Small intestine (tissue), 7 donors: ENCODE measurements at regions not wholly inside any gene's neighbourhood (a gene's known extent, or its start where the extent isn't known, plus 50 kb on each side); places are given as distances from the start of the nearest gene placed in this dataset.

Source experiments
- DNase-seq, 2 donors: peaks; one replicate each; pipeline versions ENCODE4 v3.0.0 to v3.0.0-alpha.2; 2013
- FAIRE-seq: peaks from 2 replicates; lab custom pipeline; 2012; peaks lifted over from hg19 to GRCh38; lab: Jason Lieb, UNC
- H3K27ac ChIP-seq, 3 donors: one replicate each; pipeline ENCODE4 v1.5.1; 2013; ENCODE audit warnings: low read length in 2 of 3, mild to moderate bottlenecking in 2 of 3, control low read depth in 1 of 3, inconsistent platforms in 1 of 3, low read depth in 1 of 3, moderate library complexity in 1 of 3
- H3K27me3 ChIP-seq, 3 donors: one replicate each; pipeline ENCODE4 v1.6.1; 2013; ENCODE audit warnings: low read length in 3 of 3, inconsistent platforms in 1 of 3; ENCODE audit not compliant: control insufficient read depth in 3 of 3, insufficient read depth in 3 of 3
- H3K36me3 ChIP-seq, 3 donors: one replicate each; pipeline ENCODE4 v1.6.1; 2013; ENCODE audit warnings: low read length in 3 of 3, inconsistent platforms in 1 of 3, low read depth in 1 of 3, mild to moderate bottlenecking in 1 of 3, moderate library complexity in 1 of 3; ENCODE audit not compliant: control insufficient read depth in 3 of 3, insufficient read depth in 2 of 3
- H3K4me1 ChIP-seq, 3 donors: one replicate each; pipeline ENCODE4 v1.6.1; 2013; ENCODE audit warnings: low read length in 2 of 3, inconsistent platforms in 1 of 3, low read depth in 1 of 3, mild to moderate bottlenecking in 1 of 3, moderate library complexity in 1 of 3; ENCODE audit not compliant: control insufficient read depth in 3 of 3, insufficient read depth in 2 of 3
- H3K4me3 ChIP-seq, 3 donors: one replicate each; pipeline ENCODE4 v1.5.1; 2013; ENCODE audit warnings: low read length in 3 of 3, control low read depth in 1 of 3, inconsistent platforms in 1 of 3, low read depth in 1 of 3, mild to moderate bottlenecking in 1 of 3, moderate library complexity in 1 of 3
- H3K9me3 ChIP-seq, 2 donors: one replicate each; pipeline ENCODE4 v1.6.1; 2013; ENCODE audit warnings: low read depth in 1 of 2, low read length in 1 of 2; ENCODE audit not compliant: control insufficient read depth in 2 of 2, insufficient read depth in 1 of 2
- WGBS, 3 donors: extraction: QIAGEN DNeasy Blood & Tissue Kit; methylation state at CpG; one replicate each; pipeline ENCODE4 v1.1.7; 2013; 5-methylcytosine and 5-hydroxymethylcytosine counted together
- donor health status: healthy with polysubstance abuse.
- donor health status: control.
- donor health status: control.
- donor health status: Bipolar disorder and iron deficiency.
- donor health status: healthy.

GRCh38 chr3:117358717-117359314 lies 649.2 kb downstream of the TUSC7 start:
- Histone ChIP-seq H3K27ac (no peak overlapping the region), H3K9me3 (peaks cover 0 to 2% of the 10 kb centered on the region in 2 donors), H3K4me1 (no peaks in the 10 kb centered on the region), H3K4me3 (no peak overlapping the region), H3K27me3 (no peaks in the 10 kb centered on the region), H3K36me3 (no peaks in the 10 kb centered on the region)
- DNase-seq (no peak), FAIRE-seq (no peak)
- WGBS, 3 donors, result 92 to 96% (median 96%) methylated on average over 10 of the region's 10 CpGs

GRCh38 chr3:117366574-117366973 lies 657.0 kb downstream of the TUSC7 start:
- Histone ChIP-seq H3K9me3 (no peaks in the 10 kb centered on the region), H3K36me3 (no peaks in the 10 kb centered on the region), H3K4me1 (no peaks in the 10 kb centered on the region), H3K27ac (no peak overlapping the region), H3K4me3 (no peak overlapping the region), H3K27me3 (no peaks in the 10 kb centered on the region)
- DNase-seq (no peak), FAIRE-seq (no peak)

- 88 to 96% (median 89%) methylated on average over 3 of the region's 3 CpGs for WGBS, 3 donors
- FAIRE-seq (no peak), DNase-seq (no peak)
- no peaks in the 10 kb centered on the region for H3K36me3 ChIP-seq
- no peak overlapping the region for H3K4me3 ChIP-seq
- H3K9me3 ChIP-seq, result no peaks in the 10 kb centered on the region
- no peak overlapping the region for H3K27ac ChIP-seq
- H3K27me3 ChIP-seq, result no peaks in the 10 kb centered on the region
- H3K4me1 ChIP-seq, result no peaks in the 10 kb centered on the region
These were observed 658.3 kb downstream of the TUSC7 start for GRCh38 chr3:117367861-117368260.

- H3K27ac ChIP-seq, result no peak overlapping the region
- H3K27me3 ChIP-seq, result no peaks in the 10 kb centered on the region
- no peaks in the 10 kb centered on the region for H3K36me3 ChIP-seq
- no peak for DNase-seq
- no peaks in the 10 kb centered on the region for H3K9me3 ChIP-seq
- FAIRE-seq, result no peak
- no peaks in the 10 kb centered on the region for H3K4me1 ChIP-seq
- WGBS, 3 donors, result 45 to 60% (median 45%) methylated on average over 2 of the region's 2 CpGs
- no peak overlapping the region for H3K4me3 ChIP-seq
These were observed 671.1 kb downstream of the TUSC7 start for GRCh38 chr3:117380631-117381030.

- no peaks in the 10 kb centered on the region for H3K4me1 ChIP-seq
- no peak for DNase-seq
- no peaks in the 10 kb centered on the region for H3K36me3 ChIP-seq
- WGBS, 3 donors, result 69 to 87% (median 78%) methylated on average over 1 of the region's 1 CpG
- no peak overlapping the region for H3K27ac ChIP-seq
- H3K9me3 ChIP-seq, result no peaks in the 10 kb centered on the region
- H3K27me3 ChIP-seq, result no peaks in the 10 kb centered on the region
- FAIRE-seq, result no peak
- no peak overlapping the region for H3K4me3 ChIP-seq
These were observed 683.5 kb downstream of the TUSC7 start for GRCh38 chr3:117393119-117393518.

DNA sequence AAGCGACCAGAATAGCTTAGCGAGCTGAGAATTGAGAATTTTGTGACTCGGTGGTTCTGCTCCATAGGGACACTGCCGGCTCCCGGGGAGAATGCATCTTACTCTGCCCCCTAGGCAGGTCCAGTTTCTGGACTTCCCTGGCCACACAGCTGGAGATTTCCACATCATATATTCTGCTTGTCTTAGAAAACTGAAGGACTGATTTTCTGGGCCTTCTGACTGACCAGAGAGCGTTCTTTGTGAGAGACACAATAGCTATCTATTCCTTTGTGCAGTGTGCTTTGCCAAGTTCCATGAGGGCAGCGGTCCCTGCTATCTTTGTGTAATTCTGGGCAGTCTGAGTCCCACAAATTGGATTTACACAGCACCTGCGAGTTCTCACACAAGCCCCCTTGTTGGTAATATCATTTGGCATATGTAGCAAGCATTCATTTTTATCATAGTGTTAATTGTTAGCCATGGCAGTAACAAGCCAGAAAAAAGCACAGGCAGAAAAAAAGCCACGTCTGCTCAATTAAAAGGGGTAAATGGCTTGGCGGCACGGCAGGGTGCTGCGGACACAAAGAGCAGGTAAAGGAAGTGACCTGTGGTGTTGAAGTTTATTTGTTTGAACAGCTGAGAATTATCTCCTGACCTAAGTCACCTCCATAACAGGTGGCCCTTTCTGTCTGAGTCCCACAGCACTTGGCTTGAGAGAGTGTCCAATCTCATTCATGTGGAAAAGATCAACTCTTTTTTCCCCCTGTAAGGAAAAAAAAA lies 688.7 kb downstream of the TUSC7 start:
- Histone ChIP-seq H3K4me3 (no peak overlapping the region), H3K4me1 (peaks cover 0 to 18% (median 0%) of the 10 kb centered on the region in 3 donors), H3K9me3 (no peaks in the 10 kb centered on the region), H3K36me3 (no peaks in the 10 kb centered on the region), H3K27me3 (no peaks in the 10 kb centered on the region), H3K27ac (no peak overlapping the region)
- DNase-seq (peak in 1 of 2 donors; percentile 4), FAIRE-seq (no peak)
- 40 to 68% (median 55%) methylated on average over 12 of the region's 12 CpGs for WGBS, 3 donors

DNA sequence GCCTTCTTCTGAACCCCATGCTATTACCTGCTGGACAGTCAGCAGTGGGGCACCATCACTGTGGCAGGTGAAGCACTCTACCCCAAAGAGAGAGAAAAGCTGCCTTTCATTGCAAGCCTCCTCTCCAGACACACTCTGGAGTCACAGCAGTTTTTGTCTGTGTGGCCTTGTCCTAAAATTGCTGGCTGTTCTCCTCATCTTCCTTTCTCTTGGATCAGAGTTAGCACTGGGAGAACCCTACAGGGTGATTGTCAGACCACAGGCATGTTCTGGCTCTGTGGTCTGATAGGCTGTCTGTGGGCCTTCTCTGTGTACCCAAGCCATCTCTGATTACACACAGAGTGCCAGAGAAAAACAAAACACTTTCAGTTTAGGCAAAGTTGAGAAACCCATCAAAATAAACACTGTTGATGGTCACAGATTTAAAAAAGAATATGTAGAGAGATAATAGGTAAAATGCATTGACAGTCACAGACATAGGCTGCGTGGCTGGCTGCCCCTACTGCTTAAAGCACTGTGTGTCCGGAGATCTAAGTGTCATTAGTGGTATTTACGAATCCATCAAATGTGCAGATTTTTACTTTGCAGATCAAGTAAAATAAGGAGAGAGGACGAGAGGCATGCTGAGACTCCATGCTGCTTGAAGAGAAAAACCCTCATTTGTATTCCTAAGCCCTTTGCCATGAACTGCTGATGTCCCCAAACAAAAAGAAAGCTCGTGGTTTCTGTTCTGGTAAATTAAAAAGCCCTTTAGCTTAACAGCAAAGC lies 689.9 kb downstream of the TUSC7 start:
- WGBS, 3 donors, result 44 to 47% (median 44%) methylated on average over 5 of the region's 5 CpGs
- Histone ChIP-seq H3K4me1 (peaks cover 0 to 18% (median 0%) of the 10 kb centered on the region in 3 donors), H3K27ac (no peak overlapping the region), H3K9me3 (no peaks in the 10 kb centered on the region), H3K27me3 (no peaks in the 10 kb centered on the region), H3K36me3 (no peaks in the 10 kb centered on the region), H3K4me3 (no peak overlapping the region)
- DNase-seq (no peak), FAIRE-seq (no peak)

- DNase-seq, result peak; percentile 34 to 63
- 11 to 55% (median 44%) methylated on average over 7 of the region's 7 CpGs for WGBS, 3 donors
- no peaks in the 10 kb centered on the region for H3K27me3 ChIP-seq
These were observed 690.7 kb downstream of the TUSC7 start for GRCh38 chr3:117400303-117400702.

More at GRCh38 chr3:117400303-117400702, 690.7 kb downstream of the TUSC7 start:
- Histone ChIP-seq H3K27ac (no peak overlapping the region), H3K9me3 (no peaks in the 10 kb centered on the region), H3K4me1 (peaks cover 0 to 18% (median 0%) of the 10 kb centered on the region in 3 donors), H3K36me3 (no peaks in the 10 kb centered on the region), H3K4me3 (no peak overlapping the region)
- no peak for FAIRE-seq
